HG03045 (cell line): ENCODE measurements at regions not wholly inside any gene's neighbourhood (a gene's known extent, or its start where the extent isn't known, plus 50 kb on each side); places are given as distances from the start of the nearest gene placed in this dataset.

Experiments
- ATAC-seq: cut with Tn5 transposase; IDR thresholded peaks from one replicate; pipeline ENCODE4 v1.9.1; 2021; ENCODE audit warnings: mild to moderate bottlenecking, moderate library complexity; ENCODE audit not compliant: unreplicated experiment

DNA sequence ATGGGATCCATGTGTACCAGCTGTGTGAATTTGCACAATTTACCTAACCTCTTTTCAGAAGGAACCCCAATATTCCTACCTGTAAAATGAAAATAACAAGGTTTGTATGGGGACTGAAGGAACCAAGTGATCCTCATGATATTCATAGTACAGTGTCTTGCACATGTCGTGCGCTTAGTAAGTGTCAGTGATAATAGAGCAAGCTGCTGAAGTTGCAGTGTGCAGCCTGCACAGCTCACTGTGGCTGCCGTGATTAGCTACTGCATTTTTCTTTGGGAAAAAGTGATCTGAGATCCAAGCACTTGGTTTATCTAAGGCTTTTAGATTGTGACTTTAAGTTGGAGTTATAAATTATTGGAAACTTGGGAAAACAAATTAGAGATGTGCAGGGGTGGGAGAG lies 135.9 kb upstream of the FRY start:
- ATAC-seq: no peak

DNA sequence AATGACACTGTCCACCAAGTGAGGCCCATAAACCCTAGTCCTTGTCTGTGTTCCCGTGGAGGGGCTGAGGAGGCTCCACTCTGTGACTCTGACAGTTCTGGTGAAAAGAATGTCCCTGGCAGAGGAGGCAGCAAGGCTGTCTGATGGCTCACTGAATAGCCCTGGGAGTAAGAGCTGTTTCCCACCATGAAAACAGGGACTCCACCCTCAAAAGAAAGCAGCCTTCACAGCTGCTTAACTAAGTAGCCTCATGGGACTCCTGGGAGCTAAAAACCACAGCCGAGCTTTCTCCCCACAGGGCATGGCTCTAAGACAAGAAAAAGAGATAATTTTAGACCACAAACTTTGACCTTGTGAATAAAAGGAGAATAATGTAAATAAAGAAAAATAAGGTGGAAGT lies 135.1 kb upstream of the FRY start:
- ATAC-seq: no peak

DNA sequence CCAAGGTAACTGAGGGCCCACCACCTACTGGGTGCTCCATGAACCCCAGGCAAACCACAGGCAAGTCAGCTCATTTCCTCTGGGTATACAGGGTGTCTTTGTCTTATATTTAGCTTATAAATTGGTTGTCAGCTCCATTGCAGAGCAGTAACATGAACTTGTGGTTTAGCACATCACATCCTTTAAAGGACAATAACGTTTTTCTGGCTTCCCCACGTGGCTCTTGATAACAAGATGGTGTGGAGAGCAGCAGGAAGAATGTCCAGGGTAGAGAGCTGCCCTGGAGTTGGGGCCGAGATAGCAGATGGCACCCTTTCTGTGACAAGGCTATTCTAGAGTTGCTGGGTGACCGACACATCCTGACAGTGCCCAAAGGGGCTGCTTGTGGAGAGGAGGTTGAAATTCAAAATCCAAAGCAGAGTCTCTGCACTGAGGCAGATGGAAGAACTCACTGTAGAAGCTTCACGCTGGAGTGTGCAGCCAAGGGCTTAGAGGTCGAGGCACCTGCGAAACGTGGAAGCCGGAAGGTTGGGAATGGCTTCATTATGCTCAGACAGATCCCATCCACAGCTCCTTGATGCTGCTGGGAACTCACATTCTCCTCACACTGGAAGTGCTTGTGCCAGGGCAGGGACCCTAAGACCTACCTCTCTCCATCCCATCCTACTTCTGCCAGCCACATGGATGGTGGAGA lies 133.0 kb upstream of the FRY start:
- ATAC-seq: no peak

DNA sequence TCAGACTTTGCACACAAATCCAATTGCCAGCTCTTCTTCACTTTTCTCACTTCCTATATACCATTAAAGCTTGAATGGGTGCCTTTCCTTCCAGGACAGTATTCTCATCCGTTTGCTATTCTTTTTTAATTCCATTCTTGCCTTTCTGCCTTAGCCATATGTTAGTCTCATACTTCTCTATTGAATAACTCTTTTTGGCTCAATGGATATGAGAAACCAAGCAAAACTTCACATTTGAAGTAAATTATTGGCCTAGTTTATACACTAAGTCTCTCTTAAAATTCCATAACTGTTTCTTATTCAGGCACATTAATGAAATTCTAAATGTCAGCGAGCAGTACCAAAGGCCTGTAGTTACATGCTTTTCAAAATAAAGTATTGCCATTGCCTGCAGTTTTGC lies 129.6 kb upstream of the FRY start:
- ATAC-seq: no peak

DNA sequence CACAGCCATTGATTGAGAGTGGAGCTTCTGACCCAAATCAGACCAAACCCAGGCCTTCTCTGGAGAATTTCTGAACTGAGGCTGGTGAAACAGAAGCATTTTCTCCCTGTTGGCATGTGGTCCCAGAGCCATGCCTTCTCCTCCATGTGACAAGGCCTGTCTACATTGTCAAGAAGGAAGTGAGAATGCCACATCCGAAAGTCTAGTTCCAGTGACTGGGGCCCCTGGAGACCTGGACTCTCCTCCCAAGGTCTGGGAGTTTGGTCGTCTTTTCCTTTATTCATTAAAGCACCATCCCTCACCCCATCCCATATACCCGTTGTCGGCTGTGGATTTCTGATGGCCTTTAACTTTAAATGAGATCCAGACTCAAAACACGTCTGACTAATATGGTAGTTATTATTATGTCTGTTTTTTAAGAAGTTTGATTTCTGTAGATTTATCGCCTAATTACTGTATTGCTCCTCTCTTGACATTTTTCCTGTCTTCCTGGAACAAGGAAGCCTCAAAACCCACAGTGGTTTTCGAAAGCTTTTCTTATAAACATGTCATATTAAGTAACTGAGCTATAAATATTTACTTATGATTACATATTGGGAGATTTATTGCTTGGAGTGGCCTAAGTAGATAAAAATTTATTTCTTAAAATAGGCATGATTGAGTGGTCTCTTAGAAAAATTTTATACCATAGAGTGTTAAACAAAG lies 128.3 kb upstream of the FRY start:
- no peak for ATAC-seq

DNA sequence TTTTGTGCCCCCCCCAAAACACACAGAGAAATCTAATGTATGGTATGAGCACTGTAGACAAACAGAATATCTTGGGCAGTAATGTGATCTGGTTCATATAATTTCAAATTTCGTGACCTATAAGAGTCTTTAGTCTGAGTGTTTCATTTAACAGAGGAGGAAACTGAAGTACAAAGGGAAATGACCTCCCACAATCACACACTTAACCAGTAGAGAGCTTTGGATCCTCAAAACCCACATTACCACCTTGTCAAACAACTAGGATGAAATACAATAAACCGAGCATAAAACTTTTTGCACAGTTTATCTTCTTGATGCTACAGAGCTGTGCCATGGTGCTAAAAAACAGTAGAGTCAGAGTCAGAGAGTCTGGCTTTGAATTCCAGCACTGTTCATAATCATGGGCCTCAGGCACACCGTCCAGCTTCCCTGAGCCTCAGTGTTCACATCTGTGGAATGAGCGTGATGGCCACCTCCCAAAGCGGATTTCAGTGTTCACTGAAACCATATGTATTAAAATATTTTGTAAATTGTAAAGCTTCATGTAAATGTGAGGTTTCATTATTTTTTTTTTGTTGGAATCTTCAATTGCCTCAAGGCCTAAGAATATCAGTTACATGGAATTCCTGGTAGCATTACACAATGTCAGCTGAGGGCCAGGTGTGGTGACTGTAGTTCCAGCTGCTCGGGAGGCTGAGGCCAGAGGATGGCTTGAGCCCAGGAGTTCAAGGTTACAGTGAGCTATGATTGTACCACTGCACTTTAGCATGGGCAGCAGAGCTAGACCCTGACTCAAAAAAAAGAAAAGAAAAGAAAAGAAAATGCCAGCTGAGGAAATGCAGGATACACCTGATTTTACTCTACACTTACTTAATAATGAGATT lies 126.4 kb upstream of the FRY start:
- no peak for ATAC-seq

DNA sequence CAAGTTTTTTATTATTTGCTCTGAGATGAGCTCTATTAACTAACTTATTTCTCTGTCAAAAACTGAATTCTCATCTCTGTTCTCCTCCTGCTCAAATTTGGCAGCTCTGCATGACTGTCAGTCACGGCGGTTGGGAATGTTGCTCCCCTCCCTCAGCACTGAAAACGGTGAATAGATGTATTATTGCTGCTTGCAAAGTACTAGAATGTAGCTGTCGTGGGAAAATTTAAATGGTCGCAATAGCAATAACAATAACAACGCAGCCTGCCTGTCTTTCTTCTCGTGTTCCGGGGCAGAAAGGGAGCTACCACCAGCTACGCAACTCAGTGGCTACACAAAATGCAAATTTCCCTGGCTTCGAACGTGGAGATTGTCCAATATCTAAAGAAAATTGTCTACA lies 125.6 kb upstream of the FRY start:
- ATAC-seq: no peak

DNA sequence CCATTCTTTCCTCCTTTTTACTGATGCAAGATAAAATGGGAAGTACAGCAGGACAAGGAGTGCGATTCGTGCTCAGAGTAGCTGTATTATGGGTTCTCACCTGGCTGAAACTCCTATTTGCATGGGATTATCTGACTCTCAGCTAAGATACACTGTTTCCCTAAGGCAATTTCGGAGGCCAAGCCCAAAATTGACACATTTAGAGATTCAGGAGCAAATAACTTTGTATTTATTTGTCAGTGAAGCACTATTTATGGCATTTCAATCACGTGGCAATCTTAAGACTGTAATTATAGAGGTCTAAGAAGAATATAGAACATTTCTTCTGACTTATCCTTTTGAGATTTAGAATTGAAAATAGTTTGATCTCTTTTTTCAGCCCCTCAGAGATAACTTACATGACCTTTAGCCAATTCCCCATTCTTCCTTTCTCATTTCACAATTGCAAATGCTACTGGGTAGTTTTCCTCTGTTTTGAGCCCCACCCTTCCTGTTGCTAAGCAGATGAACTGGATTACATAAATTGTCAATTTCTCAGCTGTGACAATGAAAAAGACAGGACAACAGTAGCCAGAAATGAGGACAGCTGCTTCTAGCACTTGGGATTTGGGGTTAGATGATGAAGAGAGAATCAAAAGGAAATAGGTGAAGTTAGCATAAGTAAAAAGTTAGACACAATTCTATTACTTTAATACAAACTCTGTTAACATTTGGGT lies 122.7 kb upstream of the FRY start:
- no peak for ATAC-seq

DNA sequence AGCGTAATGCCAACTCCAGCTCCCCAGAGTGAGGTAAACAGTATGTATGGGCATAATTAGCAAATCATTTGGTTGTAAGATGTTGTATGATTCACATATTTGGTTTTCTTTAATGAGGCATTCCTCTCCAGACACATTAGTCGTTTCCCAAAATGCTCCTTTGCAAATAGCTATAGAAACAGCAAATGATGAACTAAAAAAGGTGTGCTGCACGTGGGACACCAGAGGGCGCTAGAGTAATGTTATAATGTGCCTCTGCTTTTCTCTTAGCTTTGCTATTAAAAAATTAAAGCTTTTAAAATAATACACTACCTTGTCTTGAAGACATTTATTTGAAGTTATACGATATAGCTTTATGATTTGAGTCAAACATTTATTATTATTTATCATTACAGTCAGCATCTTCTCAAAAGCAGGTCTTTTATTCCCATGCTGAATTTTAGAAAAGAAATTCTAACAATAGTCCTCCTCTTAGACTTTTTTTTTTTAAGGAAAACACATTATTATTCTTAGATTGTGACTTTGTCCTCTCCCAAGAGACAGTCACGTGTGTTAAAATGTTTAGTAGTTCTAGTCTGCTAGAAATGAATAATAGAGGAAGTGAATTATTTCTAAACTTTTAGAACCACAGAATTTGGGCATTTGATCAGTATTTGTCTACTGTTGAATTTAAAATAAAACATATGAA lies 121.6 kb upstream of the FRY start:
- ATAC-seq: no peak

DNA sequence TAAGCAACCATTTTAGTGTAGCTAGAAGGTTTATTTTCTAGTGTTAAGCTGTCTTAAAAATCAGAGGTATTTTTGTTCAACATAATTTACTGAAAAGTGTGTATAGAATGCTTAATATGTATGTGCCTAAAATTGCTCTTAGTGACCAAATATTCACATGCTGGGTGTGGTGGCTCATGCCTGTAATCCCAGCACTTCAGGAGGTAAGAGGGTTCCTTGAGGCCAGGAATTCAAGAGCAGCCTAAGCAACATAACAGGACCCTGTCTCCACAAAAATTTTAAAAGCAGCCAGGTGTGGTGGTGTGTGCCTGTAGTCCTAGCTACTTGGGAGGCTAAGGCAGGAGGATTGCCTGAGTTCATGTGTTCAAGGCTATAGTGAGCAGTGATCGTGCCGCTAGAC lies 120.9 kb upstream of the FRY start:
- no peak for ATAC-seq

DNA sequence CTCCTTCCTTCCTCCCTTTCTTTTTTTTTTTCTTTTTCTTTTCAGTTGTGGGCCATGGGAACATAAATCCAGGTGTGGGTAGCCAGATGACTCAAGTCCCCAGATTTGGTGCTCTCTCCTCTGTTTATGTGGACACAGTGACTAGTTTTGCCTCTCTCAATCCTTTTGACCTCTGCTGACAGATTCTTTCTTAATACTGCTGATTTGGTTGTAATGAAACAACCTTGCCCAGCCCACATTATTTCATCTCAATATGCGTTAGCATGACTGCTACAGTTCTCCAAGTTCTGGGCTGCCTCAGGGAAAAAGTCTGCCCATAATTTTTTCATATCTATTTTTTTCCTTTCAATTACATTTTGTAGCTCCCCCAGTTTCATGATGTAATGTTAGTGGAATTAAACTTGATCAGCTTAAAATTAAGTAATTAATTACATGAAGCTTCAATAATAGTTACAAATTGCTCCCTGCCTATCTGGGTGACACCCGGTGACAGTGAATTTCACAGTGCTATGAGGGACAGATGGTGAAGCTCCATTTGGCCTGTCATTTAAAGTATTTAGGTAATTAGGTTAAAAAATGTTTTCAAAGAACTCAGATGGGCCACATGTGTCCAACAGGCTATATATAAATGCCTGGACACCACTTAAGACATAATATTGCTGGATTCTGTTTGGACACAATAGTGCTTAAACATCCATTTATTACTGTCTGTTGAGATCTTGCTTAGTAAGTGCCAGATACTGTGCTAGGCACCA lies 118.8 kb upstream of the FRY start:
- ATAC-seq: no peak

DNA sequence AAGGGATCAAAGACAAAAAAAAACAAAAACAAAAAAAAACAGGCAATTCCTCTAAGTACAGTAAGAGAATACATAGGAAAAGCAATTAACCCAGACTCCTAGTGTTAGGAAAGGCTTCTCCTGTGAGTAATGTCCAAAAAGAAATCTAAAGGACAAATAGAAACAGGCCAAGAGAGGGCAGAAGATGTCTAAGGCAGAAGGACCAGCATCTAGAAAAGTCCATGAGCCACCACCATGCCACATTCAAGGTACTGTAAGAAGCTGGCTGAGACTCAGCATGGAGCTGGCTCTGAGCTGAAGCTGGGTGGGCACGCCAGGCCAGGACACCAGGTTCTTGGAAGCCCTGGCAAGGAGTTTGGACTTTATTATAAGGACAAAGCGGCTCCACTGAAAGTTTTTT lies 118.1 kb upstream of the FRY start:
- ATAC-seq: no peak

DNA sequence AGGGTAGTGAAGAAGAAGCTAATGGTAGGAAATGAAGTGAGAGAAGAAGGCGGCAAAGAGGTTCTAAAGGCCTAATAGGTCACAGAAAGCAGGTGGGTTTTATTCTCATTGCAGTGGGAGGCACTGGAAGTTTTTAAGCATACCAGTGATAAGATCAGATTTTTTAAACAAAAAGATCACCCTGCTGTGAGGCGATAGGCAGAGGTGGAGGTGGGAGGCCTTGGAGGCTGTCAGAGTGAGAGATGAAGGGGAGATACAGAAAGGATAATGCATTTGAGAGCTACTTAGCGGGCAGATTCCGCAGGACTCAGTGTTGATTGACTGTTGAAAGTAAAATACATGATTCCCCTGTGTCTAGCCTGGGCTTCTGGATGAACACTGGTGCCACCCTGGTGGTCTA lies 116.7 kb upstream of the FRY start:
- no peak for ATAC-seq

DNA sequence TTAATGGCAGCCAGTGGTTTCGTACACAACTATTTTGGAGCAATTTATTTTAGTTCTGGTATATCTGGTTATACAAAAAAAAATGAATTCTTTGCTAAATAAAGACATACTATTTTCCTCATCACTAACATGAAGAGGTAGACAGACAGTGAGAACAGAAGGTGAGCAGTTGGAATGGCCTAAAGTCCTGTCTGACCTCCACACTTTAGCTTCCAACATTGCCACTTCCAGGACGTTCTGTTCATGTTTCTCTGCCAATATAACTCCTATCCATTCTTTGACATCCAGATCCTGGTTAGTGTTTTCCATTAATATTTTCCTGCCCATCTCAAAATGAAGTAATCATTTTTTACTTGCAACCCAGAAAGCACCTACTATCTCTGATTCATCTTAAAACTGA lies 112.9 kb upstream of the FRY start:
- no peak for ATAC-seq

DNA sequence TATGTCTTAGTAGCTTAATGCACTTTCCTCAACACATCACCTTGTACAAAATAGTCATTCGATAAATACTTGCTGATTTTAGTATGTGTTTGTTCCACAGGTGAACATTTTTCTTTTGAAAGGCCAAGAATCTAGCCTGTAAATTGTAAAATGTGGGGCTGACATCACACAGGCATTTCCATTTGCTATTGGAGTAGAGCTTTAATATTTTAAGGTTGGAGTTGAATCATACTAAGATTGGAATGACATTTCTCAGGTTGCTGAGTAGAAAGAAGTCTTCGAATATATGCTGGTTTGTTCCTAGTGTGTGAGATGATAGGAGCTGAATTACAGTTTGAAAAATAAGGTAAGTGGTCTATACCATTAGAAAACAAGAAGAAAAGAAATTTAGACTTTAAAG lies 112.3 kb upstream of the FRY start:
- ATAC-seq: no peak

DNA sequence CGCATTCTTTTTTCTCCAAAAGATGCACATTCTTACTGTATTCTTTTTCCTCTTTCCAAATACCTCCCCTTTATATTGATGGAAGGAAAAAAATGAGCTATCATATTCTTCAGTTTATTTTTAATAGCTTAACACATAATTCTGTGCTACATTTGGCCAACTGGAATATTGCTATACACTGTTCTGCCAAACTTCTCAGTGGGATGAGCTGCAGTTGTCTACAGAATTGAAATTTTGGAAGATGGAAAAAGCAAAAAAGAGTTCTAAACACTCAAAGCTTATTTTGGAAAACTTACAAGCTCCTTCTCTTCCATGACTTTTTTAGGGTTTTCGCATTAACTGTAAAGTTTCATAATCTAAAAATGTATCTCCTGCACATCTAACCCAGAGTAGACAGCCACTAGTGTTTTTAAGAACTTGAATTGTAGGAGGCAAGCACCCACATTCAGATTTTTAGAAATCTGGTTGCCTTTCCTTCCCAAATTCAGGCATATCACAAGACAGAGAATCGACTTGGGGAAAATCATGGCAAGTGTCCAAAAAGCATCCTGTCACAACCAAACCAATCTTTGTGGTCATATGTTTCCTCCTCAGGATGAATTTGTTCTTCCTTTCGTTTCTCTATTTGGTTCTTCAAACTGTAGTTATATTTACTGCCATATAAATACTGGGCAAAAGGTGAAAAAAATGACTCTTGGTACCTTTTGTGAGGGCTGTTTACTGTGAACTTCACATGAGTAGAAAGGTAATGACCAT lies 111.4 kb upstream of the FRY start:
- no peak for ATAC-seq

DNA sequence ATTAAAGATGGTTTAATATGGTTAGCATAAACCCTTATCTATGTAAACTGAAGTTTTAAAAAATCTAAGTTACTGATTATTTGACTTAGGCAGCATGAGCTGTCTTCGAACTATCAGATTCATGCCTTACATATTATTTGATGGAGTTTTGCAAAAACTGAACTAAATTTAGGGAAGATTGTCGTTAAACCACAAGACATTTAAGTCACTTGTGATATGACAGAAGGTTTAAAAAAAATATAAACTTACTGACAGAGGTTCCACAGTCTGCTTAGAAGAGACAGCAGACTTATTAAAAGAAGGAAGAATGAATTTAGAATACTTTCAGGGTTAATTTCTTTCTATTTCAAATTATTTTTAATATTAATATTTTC lies 110.9 kb upstream of the FRY start:
- no peak for ATAC-seq

DNA sequence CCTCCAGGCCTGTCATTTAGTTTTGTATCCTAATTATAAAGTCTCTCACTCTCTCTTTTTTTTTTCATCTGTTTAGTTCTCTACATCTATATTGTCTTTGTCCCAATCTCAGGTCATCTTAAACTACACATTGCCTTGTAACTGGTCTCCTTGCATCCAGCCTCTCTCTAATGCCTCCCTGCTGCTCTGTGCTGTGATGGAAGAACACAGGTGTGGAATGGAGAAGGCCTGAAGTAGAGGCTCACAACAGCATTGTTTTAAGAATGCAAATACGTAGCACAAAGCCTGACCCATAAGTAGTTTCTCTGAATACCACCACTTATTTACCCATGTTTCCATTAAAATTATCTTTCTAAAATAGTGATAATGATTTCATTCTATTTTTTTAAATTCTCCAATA lies 108.8 kb upstream of the FRY start:
- no peak for ATAC-seq

DNA sequence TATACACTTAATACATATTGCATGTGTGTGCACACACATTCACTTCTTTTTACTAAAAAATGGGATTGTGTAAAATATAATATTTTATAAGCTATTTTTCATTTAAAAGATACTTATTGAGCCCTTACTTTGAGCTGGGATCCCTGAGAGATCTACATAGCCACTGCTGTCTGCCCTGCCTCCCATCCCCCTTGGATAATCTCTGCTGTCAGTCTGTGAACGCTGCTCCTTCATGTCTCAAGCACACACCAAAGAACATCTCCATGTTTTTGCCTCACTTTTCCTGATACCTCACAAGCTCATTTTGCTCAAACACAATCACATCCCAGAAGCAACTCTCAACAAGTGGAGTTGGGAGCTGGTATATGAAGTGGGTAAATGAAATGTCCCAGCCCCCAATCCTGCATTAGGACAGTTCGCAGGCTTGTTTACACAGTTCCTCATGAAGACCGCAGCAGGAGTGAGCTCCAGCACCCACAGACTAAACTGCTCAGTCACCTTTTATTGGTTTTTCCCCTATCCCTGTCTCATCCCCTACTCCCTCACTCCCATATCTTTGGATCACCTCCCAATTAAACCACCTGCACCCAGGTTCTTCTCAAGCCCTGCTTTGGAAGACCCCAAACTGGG lies 108.3 kb upstream of the FRY start:
- ATAC-seq: no peak
